ENCODE measurements at regions not wholly inside any gene's neighbourhood (a gene's known extent, or its start where the extent isn't known, plus 50 kb on each side); places are given as distances from the start of the nearest gene placed in this dataset.

DNA sequence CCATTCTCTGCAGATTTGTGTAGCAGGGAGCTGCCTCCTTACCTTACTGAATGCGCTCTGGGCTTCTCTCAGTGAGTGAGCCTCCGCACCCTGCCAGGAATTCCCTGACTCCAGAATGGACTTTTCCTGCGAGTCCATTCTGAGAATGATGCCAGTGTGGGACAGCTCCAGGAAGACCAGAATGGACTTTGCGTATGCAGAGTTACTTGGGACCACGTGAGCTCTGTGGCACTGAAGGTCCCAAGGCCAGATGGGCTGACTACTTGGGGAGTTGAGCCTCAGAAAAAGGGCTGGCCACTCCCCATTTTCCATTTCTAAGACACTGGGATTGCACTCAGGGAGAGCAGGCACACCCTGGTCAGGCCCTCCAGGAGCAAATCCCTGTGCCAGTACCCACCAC, 324.7 kb upstream of the ZMIZ1 start:
- Histone ChIP-seq H3K9ac (ENCODE audit: low read length) (no peak overlapping the region), H2AFZ (ENCODE audit: low read depth, low read length, poor library complexity, severe bottlenecking) (no peak overlapping the region), H3K27me3 (ENCODE audit: insufficient read depth, low read length) (peaks cover 17% of the 10 kb centered on the region), H3K4me2 (ENCODE audit: low read length) (no peak overlapping the region), H3K27ac (ENCODE audit: low read depth, low read length) (no peak overlapping the region), H3K9me3 (ENCODE audit: control insufficient read depth in 1 of 2, insufficient read depth in 1 of 2, low read depth in 1 of 2, low read length in 2 of 2) (no peaks in the 10 kb centered on the region), H3K4me1 (ENCODE audit: control insufficient read depth in 1 of 2, insufficient read depth in 2 of 2, low read length in 2 of 2) (no peaks in the 10 kb centered on the region), H4K20me1 (ENCODE audit: insufficient read depth) (no peaks in the 10 kb centered on the region; the same call in 1 of the 2 replicates), H3K79me2 (ENCODE audit: insufficient read depth, low read length) (no peaks in the 10 kb centered on the region), H3K36me3 (ENCODE audit: control insufficient read depth in 1 of 2, insufficient read depth in 2 of 2, low read length in 2 of 2) (no peaks in the 10 kb centered on the region), H3K4me3 (replicated peaks in 1 of 2; ENCODE audit: low read depth in 1 of 2, low read length in 2 of 2) (no peak overlapping the region), H3K9me2 (ENCODE audit: insufficient read depth) (no peaks in the 10 kb centered on the region)
- ATAC-seq: no peak
- no peak for TF ChIP-seq ELF1 (IDR thresholded peaks at IDR 0.05; ENCODE audit: borderline replicate concordance, low read depth)
- TF ChIP-seq, protein P1, sequence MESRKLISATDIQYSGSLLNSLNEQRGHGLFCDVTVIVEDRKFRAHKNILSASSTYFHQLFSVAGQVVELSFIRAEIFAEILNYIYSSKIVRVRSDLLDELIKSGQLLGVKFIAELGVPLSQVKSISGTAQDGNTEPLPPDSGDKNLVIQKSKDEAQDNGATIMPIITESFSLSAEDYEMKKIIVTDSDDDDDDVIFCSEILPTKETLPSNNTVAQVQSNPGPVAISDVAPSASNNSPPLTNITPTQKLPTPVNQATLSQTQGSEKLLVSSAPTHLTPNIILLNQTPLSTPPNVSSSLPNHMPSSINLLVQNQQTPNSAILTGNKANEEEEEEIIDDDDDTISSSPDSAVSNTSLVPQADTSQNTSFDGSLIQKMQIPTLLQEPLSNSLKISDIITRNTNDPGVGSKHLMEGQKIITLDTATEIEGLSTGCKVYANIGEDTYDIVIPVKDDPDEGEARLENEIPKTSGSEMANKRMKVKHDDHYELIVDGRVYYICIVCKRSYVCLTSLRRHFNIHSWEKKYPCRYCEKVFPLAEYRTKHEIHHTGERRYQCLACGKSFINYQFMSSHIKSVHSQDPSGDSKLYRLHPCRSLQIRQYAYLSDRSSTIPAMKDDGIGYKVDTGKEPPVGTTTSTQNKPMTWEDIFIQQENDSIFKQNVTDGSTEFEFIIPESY (IDR thresholded peaks at IDR 0.05; ENCODE audit: extremely low read depth, insufficient replicate concordance, low read length): no peak
- TF ChIP-seq SP1 (IDR thresholded peaks at IDR 0.05; ENCODE audit: low read depth): no peak
- TF ChIP-seq POLR2A (IDR thresholded peaks at IDR 0.05; ENCODE audit: borderline replicate concordance, extremely low read depth, insufficient read depth, insufficient read length): no peak
- CTCF ChIA-PET: no interaction called here
- BruUV-seq (replicated peaks): no TSS peak
- no peak for DNase-seq (ENCODE audit: low read depth, low spot score)
- intact Hi-C loops (cut with micrococcal nuclease): no loop called here
- POLR2A ChIA-PET: no interaction called here
- RAD21 ChIA-PET (ENCODE audit: low non-redundant PET in 1 of 2, low total read pairs in 2 of 2, uncharacterized antibody in 2 of 2, unreplicated experiment in 2 of 2): no interaction called here

DNA sequence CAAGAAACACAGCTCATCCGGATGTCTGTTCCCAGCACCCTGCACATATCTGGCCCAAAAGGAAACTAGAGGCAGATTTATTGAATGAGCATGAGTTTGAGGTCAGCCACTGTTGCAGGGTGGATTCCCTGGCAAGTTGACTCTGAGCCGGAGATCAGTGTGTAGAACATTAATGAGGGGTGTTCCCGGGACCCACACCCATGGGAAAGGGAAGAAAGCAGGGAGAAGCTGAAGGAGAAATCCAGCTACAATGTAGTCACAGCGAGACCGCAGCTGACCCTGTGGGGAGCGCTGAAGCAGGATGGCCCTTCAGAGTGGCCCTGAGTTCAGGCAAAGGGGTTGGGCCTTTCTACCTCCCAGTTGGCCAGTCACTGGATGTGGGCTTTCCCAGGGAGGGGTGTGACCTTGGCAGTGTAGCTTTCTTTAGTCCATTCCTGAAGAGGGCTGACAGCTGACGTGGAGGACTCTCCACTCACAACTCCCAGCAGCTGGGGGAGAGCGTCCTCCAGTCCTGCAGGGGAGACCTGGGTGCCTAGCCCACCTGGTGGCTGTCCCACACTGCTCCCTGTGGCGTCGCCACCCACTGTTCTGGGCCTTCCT, 324.2 kb upstream of the ZMIZ1 start:
- TF ChIP-seq TCF7L2 (IDR thresholded peaks at IDR 0.05; ENCODE audit: borderline replicate concordance, extremely low read depth, insufficient read depth, insufficient read length): no peak
- no peak for TF ChIP-seq POLR2A (IDR thresholded peaks at IDR 0.05; ENCODE audit: borderline replicate concordance, extremely low read depth, insufficient read depth, insufficient read length)
- TF ChIP-seq ZFX (IDR thresholded peaks at IDR 0.05): no peak
- TF ChIP-seq CEBPB (IDR thresholded peaks at IDR 0.05; ENCODE audit: low read depth): no peak
- no peak for TF ChIP-seq EGR1 (IDR thresholded peaks at IDR 0.05; ENCODE audit: low read depth)
- no peak for TF ChIP-seq CBX3 (IDR thresholded peaks at IDR 0.05; ENCODE audit: low read depth)
- no peak for TF ChIP-seq FOSL1 (IDR thresholded peaks at IDR 0.05; ENCODE audit: low read depth)
- TF ChIP-seq, protein P1 (IDR thresholded peaks at IDR 0.05; ENCODE audit: extremely low read depth, insufficient replicate concordance, low read length): no peak
- BruUV-seq (replicated peaks): no TSS peak
- POLR2A ChIA-PET: no interaction called here
- Histone ChIP-seq H3K9me3 (ENCODE audit: control insufficient read depth in 1 of 2, insufficient read depth in 1 of 2, low read depth in 1 of 2, low read length in 2 of 2) (no peaks in the 10 kb centered on the region), H3K4me2 (ENCODE audit: low read length) (no peak overlapping the region), H3K4me3 (replicated peaks in 1 of 2; ENCODE audit: low read depth in 1 of 2, low read length in 2 of 2) (no peak overlapping the region), H2AFZ (ENCODE audit: low read depth, low read length, poor library complexity, severe bottlenecking) (no peak overlapping the region), H3K9ac (ENCODE audit: low read length) (no peak overlapping the region), H3K9me2 (ENCODE audit: insufficient read depth) (no peaks in the 10 kb centered on the region), H3K27me3 (ENCODE audit: insufficient read depth, low read length) (peaks cover 12% of the 10 kb centered on the region), H3K36me3 (ENCODE audit: control insufficient read depth in 1 of 2, insufficient read depth in 2 of 2, low read length in 2 of 2) (no peaks in the 10 kb centered on the region), H3K4me1 (ENCODE audit: control insufficient read depth in 1 of 2, insufficient read depth in 2 of 2, low read length in 2 of 2) (no peaks in the 10 kb centered on the region), H3K27ac (ENCODE audit: low read depth, low read length) (no peak overlapping the region), H4K20me1 (ENCODE audit: insufficient read depth) (no peaks in the 10 kb centered on the region; the same call in 1 of the 2 replicates), H3K79me2 (ENCODE audit: insufficient read depth, low read length) (no peaks in the 10 kb centered on the region)
- DNase-seq (ENCODE audit: low read depth, low spot score) (no peak), ATAC-seq (no peak)
- CTCF ChIA-PET: no interaction called here
- RAD21 ChIA-PET (ENCODE audit: low non-redundant PET in 1 of 2, low total read pairs in 2 of 2, uncharacterized antibody in 2 of 2, unreplicated experiment in 2 of 2): no interaction called here
- intact Hi-C loops (cut with micrococcal nuclease): no loop called here

Data from HCT116 (cell line).